HG03342 (cell line): ENCODE measurements at regions not wholly inside any gene's neighbourhood (a gene's known extent, or its start where the extent isn't known, plus 50 kb on each side); places are given as distances from the start of the nearest gene placed in this dataset.

ENCODE experiments used
- ATAC-seq: cut with Tn5 transposase; IDR thresholded peaks from one replicate; pipeline ENCODE4 v1.9.1; 2021; ENCODE audit warnings: mild to moderate bottlenecking, moderate library complexity; ENCODE audit not compliant: unreplicated experiment

GRCh38 chr18:67926929-67927864, 410.7 kb upstream of the DSEL start:
- ATAC-seq: no peak

- ATAC-seq: no peak
These were observed 408.1 kb upstream of the DSEL start for GRCh38 chr18:67924656-67925055.

GRCh38 chr18:67919316-67919715, 402.8 kb upstream of the DSEL start:
- no peak for ATAC-seq

- no peak for ATAC-seq
These were observed 399.6 kb upstream of the DSEL start for GRCh38 chr18:67916097-67916496.

- no peak for ATAC-seq
These were observed 396.5 kb upstream of the DSEL start for GRCh38 chr18:67913040-67913439.

- no peak for ATAC-seq
These were observed 385.1 kb upstream of the DSEL start for GRCh38 chr18:67901573-67901972.

GRCh38 chr18:67896451-67896850, 379.9 kb upstream of the DSEL start:
- ATAC-seq: no peak

GRCh38 chr18:67893916-67894315, 377.4 kb upstream of the DSEL start:
- no peak for ATAC-seq

- no peak for ATAC-seq
These were observed 360.4 kb upstream of the DSEL start for GRCh38 chr18:67876871-67877270.

- no peak for ATAC-seq
These were observed 359.4 kb upstream of the DSEL start for GRCh38 chr18:67875944-67876343.

- no peak for ATAC-seq
These were observed 358.5 kb upstream of the DSEL start for GRCh38 chr18:67875060-67875459.

GRCh38 chr18:67865400-67865799, 348.9 kb upstream of the DSEL start:
- ATAC-seq: no peak

GRCh38 chr18:67864677-67865340, 348.3 kb upstream of the DSEL start:
- ATAC-seq: no peak

- no peak for ATAC-seq
These were observed 345.5 kb upstream of the DSEL start for GRCh38 chr18:67862069-67862468.

- no peak for ATAC-seq
These were observed 337.8 kb upstream of the DSEL start for GRCh38 chr18:67854340-67854739.

- ATAC-seq: no peak
These were observed 330.0 kb upstream of the DSEL start for GRCh38 chr18:67846422-67847098.

GRCh38 chr18:67845035-67845434, 328.5 kb upstream of the DSEL start:
- no peak for ATAC-seq

- ATAC-seq: no peak
These were observed 323.9 kb upstream of the DSEL start for GRCh38 chr18:67840379-67840778.

- ATAC-seq: no peak
These were observed 301.9 kb upstream of the DSEL start for GRCh38 chr18:67818432-67818831.

- no peak for ATAC-seq
These were observed 298.8 kb upstream of the DSEL start for GRCh38 chr18:67815280-67815679.

GRCh38 chr18:67813380-67814028, 297.0 kb upstream of the DSEL start:
- no peak for ATAC-seq
